Stimulated activated CD4-positive, alpha-beta T cell treated with anti-CD3 and anti-CD28 coated beads, Interleukin-12 subunit alpha, Interleukin-12 subunit beta, amount 100 ng/mL, for 48 hours (primary cell): ENCODE measurements at regions not wholly inside any gene's neighbourhood (a gene's known extent, or its start where the extent isn't known, plus 50 kb on each side); places are given as distances from the start of the nearest gene placed in this dataset.

ENCODE experiments used
- DNase-seq, 3 donors: peaks; one replicate each; pipeline ENCODE4 v3.0.0-alpha.2; 2020; ENCODE audit warnings: low read depth in 2 of 3, low spot score in 1 of 3

DNA sequence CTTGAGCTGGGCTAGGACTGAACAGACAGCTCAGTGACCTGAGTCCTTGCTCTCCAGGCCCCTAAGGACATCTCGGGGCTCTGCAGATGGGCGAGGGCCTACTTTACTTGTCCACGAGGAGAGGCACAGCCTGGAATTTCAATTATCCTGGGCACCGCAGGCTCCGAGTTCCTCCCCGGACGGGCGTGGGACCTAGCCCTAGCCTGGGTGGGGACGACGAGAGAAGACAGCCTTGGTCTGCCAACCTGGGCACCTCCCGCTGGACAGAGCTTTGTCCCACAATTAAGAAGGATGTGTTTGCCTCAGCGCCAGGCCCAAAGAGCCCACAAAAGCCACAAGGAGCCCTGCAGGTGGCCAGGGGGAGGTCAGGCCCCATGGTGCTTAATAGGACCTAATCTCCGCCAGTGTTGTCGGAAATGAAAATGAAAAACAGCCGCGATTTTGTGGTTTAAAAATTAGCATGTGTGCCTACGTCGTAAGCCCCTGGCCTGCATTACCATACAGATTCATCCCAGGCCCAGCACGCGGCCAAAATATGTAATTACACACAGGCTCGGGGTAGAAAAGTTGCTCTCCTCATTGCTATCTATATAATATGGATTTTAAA, 51.4 kb upstream of the LHX1 start:
- no peak for DNase-seq
